Astrocyte of the spinal cord (primary cell): ENCODE measurements at regions not wholly inside any gene's neighbourhood (a gene's known extent, or its start where the extent isn't known, plus 50 kb on each side); places are given as distances from the start of the nearest gene placed in this dataset.

Experiments
- DNase-seq: peaks from one replicate; pipeline ENCODE4 v3.0.0; 2011; ENCODE audit warnings: low read depth, low spot score
- H3K4me3 ChIP-seq: 2 replicates; pipeline ENCODE4 v1.5.1; 2011; ENCODE audit warnings: low read depth, mild to moderate bottlenecking, low read length, moderate library complexity
- CTCF ChIP-seq: IDR thresholded peaks from 2 replicates; pipeline ENCODE4 v1.5.1; 2012; ENCODE audit warnings: low read depth, mild to moderate bottlenecking, low read length, inconsistent platforms
- in situ Hi-C: cut with HindIII; loops from 2 replicates; pipeline ENCODE4 v1.10.0; 2017; ENCODE audit warnings: low sequenced_read_pairs

GRCh38 chr2:7272210-7272609, 355.0 kb downstream of the RNF144A start:
- in situ Hi-C loops, result no loop called here
- no peak for DNase-seq
- TF ChIP-seq CTCF, result no peak
- H3K4me3 ChIP-seq, result no peak overlapping the region

DNA sequence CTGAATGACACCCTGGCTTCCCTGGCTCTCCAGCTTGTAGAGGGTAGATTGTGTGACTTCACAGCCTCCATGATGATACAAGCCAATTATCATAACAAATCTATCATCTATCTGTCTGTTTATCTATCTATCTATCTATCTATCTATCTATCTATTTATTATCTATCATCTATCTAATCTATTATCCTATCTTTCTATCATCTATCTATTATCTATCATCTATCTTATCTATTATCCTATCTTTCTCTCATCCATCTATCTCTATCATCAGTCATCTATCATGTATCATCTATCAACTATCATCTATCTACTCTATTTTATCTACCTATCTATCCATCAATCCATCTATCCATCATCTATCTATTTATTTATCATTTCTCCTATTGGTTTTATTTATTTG, 361.8 kb downstream of the RNF144A start:
- no peak for TF ChIP-seq CTCF
- in situ Hi-C loops, result no loop called here
- no peak for DNase-seq
- H3K4me3 ChIP-seq, result no peak overlapping the region

DNA sequence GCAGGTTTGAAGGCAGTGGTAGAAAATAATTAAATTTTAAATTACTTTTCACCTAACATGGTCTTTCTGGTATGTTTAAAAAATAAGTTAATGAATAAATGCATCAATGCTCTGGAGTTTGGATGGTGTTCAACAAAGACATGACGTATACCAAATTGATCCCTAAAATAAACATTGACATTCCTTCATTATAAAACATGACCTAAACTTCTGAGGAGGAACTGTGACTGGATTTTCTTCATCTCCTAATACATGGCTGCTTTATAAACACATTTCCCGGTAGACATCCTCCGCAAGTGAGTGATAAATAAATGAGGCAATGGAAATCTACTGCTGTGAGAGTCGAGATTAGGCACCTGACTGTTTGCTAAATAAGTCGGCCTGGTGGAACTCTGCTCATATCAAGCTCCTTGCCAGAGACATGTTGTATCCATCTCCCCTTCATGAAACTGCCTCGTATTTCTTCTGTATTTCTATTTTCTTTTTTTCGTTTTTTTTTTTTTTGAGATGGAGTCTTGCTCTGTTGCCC, 362.3 kb downstream of the RNF144A start:
- DNase-seq, result no peak
- no peak for TF ChIP-seq CTCF
- in situ Hi-C loops, result no loop called here
- no peak overlapping the region for H3K4me3 ChIP-seq

DNA sequence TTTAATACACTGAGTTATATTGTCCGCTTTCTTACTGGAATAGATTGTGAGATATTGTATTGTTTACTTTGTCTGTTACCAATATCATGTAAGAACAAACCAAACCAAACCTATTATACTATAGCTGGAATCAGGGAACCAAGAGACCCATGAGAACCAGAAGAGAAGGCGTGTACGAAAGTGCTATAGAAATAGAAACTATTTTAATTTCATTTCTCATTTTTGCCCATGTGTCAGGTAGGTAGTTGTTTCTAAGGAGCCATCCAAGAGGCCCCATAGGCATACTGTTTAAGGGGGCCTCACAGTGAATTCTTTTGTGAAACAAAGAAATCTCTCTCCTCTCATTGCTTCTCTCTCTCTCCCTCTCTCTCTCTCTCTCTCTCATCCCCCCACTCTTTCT, 363.6 kb downstream of the RNF144A start:
- TF ChIP-seq CTCF, result no peak

DNA sequence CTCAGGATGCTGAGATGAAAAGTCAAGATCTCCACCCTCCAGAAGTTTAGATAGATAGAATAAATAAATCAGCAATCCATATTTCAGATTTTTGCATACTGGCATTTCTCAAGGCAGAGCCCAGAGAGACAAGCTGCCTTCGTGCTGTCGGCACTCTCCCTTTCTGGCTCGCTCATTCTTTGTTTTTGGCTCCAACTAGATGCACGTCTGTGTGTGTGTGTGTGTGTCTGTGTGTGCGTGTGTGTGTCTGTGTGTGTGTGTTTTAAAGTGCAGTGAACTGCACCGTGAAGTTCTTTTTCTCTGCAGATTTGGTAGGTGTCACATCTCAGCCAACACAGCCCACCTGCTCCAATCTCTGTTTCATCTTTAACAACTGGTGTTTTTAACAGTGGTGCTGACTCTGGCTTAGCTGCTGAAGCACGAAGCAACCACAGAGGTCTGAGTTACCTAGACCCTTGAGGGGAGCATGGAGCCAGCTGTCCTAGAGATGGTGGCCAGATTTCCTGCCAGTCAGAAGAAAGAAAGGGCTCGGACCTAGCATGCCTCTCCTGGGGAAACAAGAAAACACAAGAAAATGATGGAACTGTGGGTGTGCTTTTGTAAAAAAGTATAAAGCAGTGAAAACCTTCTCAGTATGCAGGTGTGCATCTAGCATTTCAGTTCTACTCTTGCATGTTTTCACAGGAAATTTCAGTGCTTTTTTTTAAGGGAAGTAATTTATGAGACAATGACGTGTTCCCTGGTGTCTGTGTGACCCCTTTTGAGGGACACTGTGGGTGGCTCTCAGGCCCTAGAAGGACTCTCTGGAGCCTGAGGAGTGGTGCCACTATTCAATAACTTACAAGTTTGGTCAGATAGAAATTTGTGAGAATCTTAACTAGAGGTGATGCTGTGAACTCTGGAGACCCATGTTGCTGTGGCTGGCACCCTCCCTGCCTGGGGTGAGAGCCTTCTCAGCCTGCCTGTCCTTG, 364.3 kb downstream of the RNF144A start:
- H3K4me3 ChIP-seq, result no peak overlapping the region
- no peak for TF ChIP-seq CTCF
- DNase-seq, result no peak
- in situ Hi-C loops, result no loop called here

More for the DNA sequence above, 363.6 kb downstream of the RNF144A start:
- in situ Hi-C loops, result no loop called here
- H3K4me3 ChIP-seq, result no peak overlapping the region
- no peak for DNase-seq

GRCh38 chr2:7286120-7286519, 368.9 kb downstream of the RNF144A start:
- in situ Hi-C loops, result no loop called here
- DNase-seq, result no peak
- TF ChIP-seq CTCF, result no peak
- no peak overlapping the region for H3K4me3 ChIP-seq
